Ramos (cell line): ENCODE measurements at regions not wholly inside any gene's neighbourhood (a gene's known extent, or its start where the extent isn't known, plus 50 kb on each side); places are given as distances from the start of the nearest gene placed in this dataset.

ENCODE experiments used
- in situ Hi-C: fragments of 300-500 bp; cut with MboI; formaldehyde crosslinking; loops from one replicate; pipeline ENCODE4 v1.14.3; 2022; ENCODE audit warnings: low sequenced_read_pairs; ENCODE audit not compliant: unreplicated experiment

- in situ Hi-C loops: no loop called here
Measured at GRCh38 chr13:103859952-103860351, 793.7 kb upstream of the SLC10A2 start.

GRCh38 chr13:103852036-103852435, 785.8 kb upstream of the SLC10A2 start:
- in situ Hi-C loops: no loop called here

- in situ Hi-C loops: no loop called here
Measured at GRCh38 chr13:103844471-103844870, 778.3 kb upstream of the SLC10A2 start.

- in situ Hi-C loops: no loop called here
Measured at GRCh38 chr13:103839460-103839859, 773.2 kb upstream of the SLC10A2 start.

GRCh38 chr13:103835052-103835451, 768.8 kb upstream of the SLC10A2 start:
- in situ Hi-C loops: no loop called here

GRCh38 chr13:103833294-103833852, 767.2 kb upstream of the SLC10A2 start:
- in situ Hi-C loops: no loop called here

- in situ Hi-C loops: no loop called here
Measured at GRCh38 chr13:103815619-103816018, 749.4 kb upstream of the SLC10A2 start.

GRCh38 chr13:103812971-103813370, 746.8 kb upstream of the SLC10A2 start:
- in situ Hi-C loops: no loop called here

GRCh38 chr13:103812558-103812957, 746.3 kb upstream of the SLC10A2 start:
- in situ Hi-C loops: no loop called here

GRCh38 chr13:103810026-103810425, 743.8 kb upstream of the SLC10A2 start:
- in situ Hi-C loops: no loop called here

GRCh38 chr13:103805771-103806170, 739.6 kb upstream of the SLC10A2 start:
- in situ Hi-C loops: no loop called here

GRCh38 chr13:103803349-103803748, 737.1 kb upstream of the SLC10A2 start:
- in situ Hi-C loops: no loop called here

- in situ Hi-C loops: no loop called here
Measured at GRCh38 chr13:103799028-103799427, 732.8 kb upstream of the SLC10A2 start.

GRCh38 chr13:103795892-103796478, 729.8 kb upstream of the SLC10A2 start:
- in situ Hi-C loops: no loop called here

- in situ Hi-C loops: no loop called here
Measured at GRCh38 chr13:103794526-103794925, 728.3 kb upstream of the SLC10A2 start.

GRCh38 chr13:103788061-103788652, 721.9 kb upstream of the SLC10A2 start:
- in situ Hi-C loops: no loop called here

- in situ Hi-C loops: no loop called here
Measured at GRCh38 chr13:103772576-103772975, 706.4 kb upstream of the SLC10A2 start.

GRCh38 chr13:103762523-103762922, 696.3 kb upstream of the SLC10A2 start:
- in situ Hi-C loops: no loop called here

GRCh38 chr13:103759361-103759760, 693.1 kb upstream of the SLC10A2 start:
- in situ Hi-C loops: no loop called here

GRCh38 chr13:103758222-103758621, 692.0 kb upstream of the SLC10A2 start:
- in situ Hi-C loops: no loop called here

GRCh38 chr13:103757361-103757760, 691.1 kb upstream of the SLC10A2 start:
- in situ Hi-C loops: no loop called here

GRCh38 chr13:103754783-103755182, 688.6 kb upstream of the SLC10A2 start:
- in situ Hi-C loops: no loop called here
